GM18951 (cell line): ENCODE measurements at regions not wholly inside any gene's neighbourhood (a gene's known extent, or its start where the extent isn't known, plus 50 kb on each side); places are given as distances from the start of the nearest gene placed in this dataset.

Source experiments
- POLR2A ChIP-seq: IDR thresholded peaks from 4 replicates; pipeline ENCODE4 v1.6.1; 2011; ENCODE audit warnings: mild to moderate bottlenecking; ENCODE audit not compliant: insufficient read length, insufficient read depth; ENCODE audit errors: extremely low read depth
- in situ Hi-C: fragments of 300-500 bp; cut with MboI; formaldehyde crosslinking; loops from one replicate; pipeline ENCODE4 v1.12.0; 2022; ENCODE audit warnings: low sequenced_read_pairs, mixed read lengths, inconsistent platforms; ENCODE audit not compliant: unreplicated experiment

DNA sequence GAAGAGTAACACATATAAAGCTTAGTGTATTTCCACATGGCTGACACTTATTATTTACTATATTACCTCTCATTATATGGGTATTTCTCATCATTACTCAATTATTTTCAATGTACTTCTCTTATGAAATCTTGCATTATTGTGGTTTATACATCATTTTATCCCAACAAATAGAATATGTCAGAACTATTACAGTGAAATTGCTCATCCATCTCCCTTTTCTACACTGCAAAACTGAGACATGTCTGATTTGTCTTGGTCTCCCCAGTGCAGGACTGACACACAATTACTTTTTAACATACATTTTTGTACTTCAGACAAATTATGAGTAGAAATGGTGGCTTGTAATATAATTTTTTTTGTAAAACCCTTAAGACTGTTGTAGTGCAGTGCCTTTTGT is 600.9 kb downstream of the PLCL1 start:
- no peak for TF ChIP-seq POLR2A
- in situ Hi-C loops: no loop called here

DNA sequence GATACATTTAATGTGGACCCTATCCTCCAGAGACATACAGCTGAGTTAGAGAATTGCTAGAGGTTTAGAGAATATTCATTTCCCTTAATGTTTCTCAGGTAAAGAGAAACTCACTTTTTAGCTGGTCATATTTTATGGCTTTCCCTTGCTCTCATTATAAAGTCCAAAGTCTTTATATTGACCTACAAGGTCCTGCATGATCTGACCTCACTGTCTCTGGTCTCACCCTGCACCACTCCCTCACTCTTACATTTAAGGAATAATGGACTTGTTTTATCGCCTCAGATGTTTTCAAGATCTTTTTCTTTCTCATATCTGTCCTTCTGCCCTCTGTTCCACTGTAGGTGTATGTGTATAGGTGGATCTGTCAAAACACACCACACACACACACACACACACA is 597.3 kb downstream of the PLCL1 start:
- in situ Hi-C loops: no loop called here

DNA sequence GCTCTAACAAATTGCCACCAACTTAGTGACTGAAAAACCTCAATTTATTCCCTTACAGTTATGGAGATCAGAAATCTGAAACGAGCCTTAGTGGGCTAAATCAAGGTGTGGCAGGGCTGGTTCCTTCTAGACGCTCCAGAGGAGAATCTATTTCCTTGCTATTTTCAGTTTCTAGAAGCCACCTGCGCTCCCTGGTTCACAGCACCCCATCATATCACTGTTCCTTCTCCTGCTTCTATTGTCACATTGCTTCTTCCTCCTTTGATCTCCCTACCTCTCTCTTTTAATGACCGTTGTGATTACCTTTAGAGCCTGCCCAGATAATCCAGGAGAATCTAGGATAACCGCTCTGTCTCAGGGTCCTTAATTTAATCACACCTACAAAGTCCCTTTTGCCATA is 596.6 kb downstream of the PLCL1 start:
- TF ChIP-seq POLR2A: no peak
- in situ Hi-C loops: no loop called here

More for the DNA sequence above, 597.3 kb downstream of the PLCL1 start:
- no peak for TF ChIP-seq POLR2A

DNA sequence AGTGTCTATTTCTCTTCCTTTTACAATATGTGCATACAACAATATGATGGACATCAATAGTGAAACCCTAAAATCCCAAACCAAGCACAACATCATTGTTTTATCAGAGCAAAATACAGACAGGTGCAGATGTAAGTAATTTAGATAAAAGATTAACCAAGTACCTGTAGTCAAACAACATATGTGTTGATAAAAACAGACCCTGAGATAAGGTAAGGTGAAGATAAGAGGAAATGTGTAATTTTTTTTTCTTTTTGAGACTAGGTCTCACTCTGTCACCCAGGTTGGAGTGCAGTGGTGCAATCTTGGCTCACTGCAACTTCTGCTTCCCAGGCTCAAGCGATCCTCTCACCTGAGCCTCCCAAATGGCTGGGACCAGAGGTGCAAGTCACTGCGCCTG is 589.8 kb downstream of the PLCL1 start:
- in situ Hi-C loops: no loop called here

DNA sequence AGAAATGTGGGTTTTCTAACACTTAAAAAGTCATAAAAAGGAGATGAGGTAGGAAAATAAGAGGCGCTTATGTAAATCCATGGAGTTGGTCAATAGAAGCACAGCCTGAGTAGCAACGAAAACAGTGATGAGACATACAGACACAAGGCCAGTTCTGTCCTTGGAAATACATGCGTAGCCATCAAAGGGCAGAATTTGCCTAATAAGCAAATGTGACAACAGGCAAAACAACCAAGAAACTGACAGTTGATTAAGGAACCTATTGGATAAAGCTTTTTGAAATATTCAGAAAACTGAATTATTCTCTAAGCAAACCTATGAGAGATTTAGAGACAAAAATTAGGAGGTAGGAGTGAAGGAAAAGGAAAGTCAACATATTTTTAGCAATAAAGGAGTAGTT is 586.3 kb downstream of the PLCL1 start:
- no peak for TF ChIP-seq POLR2A
- in situ Hi-C loops: no loop called here

More for the DNA sequence above, 589.8 kb downstream of the PLCL1 start:
- TF ChIP-seq POLR2A: no peak

DNA sequence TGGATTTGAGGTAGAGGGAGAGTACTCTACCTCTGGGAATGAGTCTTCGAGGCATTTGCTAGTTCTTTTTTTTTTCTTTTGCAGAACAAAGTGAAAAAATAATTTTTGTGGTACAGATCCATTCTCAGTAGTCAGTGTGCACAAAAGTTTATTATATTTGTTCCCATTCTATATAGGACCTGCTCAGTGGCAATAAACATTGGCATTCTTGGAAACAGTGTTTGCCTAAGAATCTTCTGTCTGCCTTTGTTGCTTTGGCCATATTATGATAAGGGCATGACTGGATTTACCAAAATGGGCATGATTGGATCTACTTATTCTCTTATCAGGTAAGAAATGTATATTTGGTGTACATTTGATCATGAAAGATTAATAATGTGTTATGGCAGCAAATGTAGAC is 583.3 kb downstream of the PLCL1 start:
- in situ Hi-C loops: no loop called here
- TF ChIP-seq POLR2A: no peak

DNA sequence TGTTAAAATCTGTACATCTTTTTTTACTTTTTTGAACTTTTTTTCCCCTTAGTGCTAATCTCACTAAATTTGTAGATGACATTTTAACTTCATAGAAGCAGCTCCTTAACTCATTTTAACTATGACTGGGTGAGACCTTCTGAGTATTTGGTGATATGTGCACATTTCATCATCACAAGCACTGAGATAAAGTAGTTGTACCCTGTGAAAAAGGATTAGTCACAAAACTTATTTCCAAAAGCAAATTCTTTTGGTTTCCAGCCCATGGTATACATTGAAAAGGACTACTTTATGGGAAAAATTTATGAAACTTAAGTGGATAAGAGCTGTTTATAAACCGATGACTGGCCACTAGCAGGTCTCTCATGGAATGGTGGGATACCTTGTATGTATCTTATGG is 581.5 kb downstream of the PLCL1 start:
- TF ChIP-seq POLR2A: no peak
- in situ Hi-C loops: no loop called here

DNA sequence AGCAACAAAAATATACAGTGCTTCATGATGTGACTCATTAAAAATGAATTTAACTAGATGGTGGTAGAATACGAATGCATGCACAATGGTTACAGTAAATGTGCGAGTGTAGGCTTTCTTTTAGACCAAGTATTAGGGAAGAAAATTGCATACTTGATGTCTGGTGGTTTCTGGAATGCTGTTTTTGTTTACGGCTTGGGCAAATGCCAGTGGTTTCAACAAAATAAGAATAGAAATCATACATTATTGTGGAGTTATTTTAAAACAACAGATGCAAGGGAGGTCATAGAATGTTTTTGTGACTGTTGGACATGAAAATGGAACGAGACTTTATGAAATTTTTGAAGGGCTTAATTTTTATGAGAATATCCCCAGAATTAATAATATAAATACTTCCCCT is 580.9 kb downstream of the PLCL1 start:
- in situ Hi-C loops: no loop called here

DNA sequence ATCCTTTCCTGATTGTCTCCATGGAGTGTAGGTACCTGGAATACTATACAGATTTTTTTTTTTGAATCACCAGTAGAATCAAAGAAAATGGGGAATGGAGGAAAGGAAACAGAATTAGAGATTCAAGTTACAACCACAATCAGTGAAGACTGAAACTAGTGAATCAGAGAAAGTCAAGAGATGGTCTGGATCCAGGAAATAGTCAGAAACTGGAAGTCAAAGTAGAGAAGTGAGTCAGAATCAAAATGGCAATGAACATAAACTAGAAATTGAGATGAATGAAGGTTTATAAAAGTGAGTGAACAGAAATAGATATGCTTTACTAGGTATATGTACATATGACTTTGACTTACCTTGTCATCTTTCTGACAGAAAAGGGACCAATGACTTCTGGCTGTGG is 579.0 kb downstream of the PLCL1 start:
- in situ Hi-C loops: no loop called here
- no peak for TF ChIP-seq POLR2A

More for the DNA sequence above, 580.9 kb downstream of the PLCL1 start:
- no peak for TF ChIP-seq POLR2A

DNA sequence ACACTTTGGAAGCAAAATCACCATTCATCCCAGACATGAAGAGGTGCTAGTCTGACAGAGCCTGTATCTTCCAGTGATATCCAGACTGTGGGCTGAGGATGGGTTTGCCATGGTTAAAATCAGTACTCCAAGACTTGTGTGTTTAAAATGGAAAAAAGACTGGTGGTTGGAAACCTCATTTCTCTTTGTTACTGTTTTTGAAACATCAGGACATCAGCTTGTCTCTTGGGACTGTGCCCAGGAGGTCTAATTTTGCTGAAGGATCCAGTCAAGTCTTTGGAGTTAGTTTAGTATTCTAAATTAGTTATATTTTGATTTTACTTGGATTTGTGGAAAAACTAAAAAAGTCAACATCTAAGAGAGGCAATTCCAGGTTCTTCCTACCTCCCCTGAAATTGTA is 578.4 kb downstream of the PLCL1 start:
- no peak for TF ChIP-seq POLR2A
- in situ Hi-C loops: no loop called here

DNA sequence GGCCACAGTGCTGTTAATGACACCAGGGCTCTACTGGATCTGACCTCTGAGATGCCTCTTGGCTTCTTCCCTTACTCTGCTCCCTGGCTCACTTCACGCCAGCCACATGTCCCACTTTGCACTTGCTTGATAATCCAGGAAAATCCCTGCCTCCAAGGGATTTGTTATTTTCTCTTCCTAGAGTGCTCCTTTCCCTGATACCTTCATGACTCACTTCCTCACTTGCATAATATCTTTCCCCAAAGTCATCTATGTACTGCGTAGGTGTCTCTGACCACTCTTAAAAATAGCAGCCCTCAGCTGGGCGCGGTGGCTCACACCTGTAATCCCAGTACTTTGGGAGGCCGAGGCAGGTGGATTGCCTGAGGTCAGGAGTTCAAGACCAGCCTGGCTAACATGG is 572.3 kb downstream of the PLCL1 start:
- no peak for TF ChIP-seq POLR2A
- in situ Hi-C loops: no loop called here

DNA sequence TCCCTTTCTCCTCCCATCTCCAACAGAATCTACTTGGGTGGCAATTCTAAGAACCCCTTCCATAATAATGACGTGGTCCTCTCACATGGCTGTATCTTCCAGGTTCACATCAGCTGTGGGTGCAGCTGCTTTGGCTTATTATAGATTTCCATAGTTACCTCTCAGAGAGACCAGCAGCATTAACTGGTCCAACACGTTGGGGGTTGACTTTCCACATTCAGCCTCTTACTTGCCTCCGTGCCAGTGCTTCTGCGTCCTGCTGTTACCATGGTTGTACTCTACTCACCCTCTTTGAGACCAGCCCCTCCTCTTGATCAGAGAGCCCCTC is 570.7 kb downstream of the PLCL1 start:
- TF ChIP-seq POLR2A: no peak
- in situ Hi-C loops: no loop called here

DNA sequence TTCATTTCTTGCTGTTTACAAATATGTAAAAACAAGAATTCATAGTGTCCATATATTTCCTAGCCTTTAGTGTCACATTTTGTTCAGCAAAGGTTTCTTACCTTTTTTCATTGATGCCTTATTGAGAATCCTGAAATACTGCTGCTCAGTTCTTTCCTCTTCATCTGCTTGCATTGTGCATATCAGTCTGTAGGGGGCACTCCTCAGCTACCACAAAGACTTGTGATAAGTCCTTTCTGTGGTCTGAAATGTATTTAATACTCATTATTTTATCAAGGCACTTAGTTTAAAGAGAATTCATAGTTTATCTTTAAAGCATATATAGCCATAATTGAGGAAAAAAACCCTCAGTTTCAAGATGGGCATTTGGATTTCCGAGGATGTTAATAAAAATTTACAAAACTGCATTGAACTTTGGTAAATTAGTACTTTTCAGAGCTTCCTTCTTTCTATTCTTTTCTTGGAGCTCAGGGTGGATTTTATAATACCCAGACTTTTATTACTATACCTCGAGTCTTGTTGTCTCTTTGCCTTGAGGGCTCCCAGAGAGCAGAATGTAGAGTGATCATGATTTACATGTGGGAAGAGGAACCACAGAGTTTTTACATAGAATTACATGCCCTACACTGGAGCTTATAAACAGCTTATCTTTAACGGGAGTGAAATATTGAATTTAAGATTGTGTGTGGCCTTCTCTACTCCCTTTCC is 570.1 kb downstream of the PLCL1 start:
- no peak for TF ChIP-seq POLR2A
- in situ Hi-C loops: no loop called here

DNA sequence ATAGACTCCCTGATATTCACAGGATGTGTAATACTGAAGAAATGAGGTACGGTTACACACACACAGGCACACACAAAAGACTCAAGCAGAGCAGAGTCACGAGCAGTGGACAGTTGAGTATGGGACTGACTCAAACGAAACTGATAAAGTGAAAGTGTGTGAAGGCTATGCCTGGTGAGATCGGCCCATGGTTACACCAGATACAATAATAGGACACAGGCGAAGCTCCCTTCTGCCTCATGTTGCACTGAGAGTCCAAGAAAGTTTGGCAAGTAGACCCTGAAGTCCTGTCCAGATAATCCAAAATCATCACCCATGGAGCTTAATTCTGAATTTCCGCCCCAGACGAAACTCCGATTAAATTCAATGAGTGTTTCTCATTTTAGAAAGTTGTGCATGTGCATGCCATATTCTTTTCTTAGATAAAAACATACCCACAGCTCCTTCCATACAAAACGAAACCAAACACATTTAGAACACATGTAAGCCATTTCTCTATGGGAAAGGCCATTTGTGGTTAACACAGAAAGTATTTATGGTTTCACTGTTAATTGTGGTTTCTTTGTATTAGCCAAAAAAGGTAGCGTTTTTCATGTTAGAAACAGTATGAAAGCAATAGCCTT is 567.6 kb downstream of the PLCL1 start:
- TF ChIP-seq POLR2A: no peak
- in situ Hi-C loops: no loop called here
